ENCODE measurements at regions not wholly inside any gene's neighbourhood (a gene's known extent, or its start where the extent isn't known, plus 50 kb on each side); places are given as distances from the start of the nearest gene placed in this dataset.

DNA sequence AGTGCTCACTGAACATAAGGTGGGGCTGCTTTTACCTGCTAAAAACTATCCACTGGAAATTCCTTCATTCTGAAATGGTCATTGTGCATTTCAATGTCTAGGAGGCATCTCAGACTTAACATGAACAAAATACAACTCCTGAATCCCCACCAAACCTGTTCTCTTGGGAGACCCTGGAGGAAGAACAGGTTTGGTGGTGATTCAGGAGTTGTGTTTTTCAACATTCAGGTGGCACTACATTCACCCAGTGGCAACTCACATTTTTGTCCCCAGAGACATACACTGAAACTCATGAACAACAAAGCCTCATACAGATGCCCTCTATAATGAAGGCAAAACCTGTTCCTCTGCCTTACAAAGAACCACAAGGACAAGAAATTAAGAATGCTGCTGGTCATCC, 64.3 kb upstream of the CYP2D6 start:
- no peaks in the 10 kb centered on the region for H3K36me3 ChIP-seq (replicated peaks)
- H3K27ac ChIP-seq, result no peak overlapping the region
- H3K4me3 ChIP-seq (ENCODE audit: low read depth, low read length), result no peak overlapping the region
- no peaks in the 10 kb centered on the region for H3K27me3 ChIP-seq (replicated peaks)
- DNase-seq, result no peak
- in situ Hi-C loops (cut with HindIII; ENCODE audit: low pct_ligation_motif_present, low sequenced_read_pairs), result no loop called here
- TF ChIP-seq, protein P1, sequence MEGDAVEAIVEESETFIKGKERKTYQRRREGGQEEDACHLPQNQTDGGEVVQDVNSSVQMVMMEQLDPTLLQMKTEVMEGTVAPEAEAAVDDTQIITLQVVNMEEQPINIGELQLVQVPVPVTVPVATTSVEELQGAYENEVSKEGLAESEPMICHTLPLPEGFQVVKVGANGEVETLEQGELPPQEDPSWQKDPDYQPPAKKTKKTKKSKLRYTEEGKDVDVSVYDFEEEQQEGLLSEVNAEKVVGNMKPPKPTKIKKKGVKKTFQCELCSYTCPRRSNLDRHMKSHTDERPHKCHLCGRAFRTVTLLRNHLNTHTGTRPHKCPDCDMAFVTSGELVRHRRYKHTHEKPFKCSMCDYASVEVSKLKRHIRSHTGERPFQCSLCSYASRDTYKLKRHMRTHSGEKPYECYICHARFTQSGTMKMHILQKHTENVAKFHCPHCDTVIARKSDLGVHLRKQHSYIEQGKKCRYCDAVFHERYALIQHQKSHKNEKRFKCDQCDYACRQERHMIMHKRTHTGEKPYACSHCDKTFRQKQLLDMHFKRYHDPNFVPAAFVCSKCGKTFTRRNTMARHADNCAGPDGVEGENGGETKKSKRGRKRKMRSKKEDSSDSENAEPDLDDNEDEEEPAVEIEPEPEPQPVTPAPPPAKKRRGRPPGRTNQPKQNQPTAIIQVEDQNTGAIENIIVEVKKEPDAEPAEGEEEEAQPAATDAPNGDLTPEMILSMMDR (IDR thresholded peaks at IDR 0.05; ENCODE audit: low read depth, low read length, missing control alignments), result no peak

DNA sequence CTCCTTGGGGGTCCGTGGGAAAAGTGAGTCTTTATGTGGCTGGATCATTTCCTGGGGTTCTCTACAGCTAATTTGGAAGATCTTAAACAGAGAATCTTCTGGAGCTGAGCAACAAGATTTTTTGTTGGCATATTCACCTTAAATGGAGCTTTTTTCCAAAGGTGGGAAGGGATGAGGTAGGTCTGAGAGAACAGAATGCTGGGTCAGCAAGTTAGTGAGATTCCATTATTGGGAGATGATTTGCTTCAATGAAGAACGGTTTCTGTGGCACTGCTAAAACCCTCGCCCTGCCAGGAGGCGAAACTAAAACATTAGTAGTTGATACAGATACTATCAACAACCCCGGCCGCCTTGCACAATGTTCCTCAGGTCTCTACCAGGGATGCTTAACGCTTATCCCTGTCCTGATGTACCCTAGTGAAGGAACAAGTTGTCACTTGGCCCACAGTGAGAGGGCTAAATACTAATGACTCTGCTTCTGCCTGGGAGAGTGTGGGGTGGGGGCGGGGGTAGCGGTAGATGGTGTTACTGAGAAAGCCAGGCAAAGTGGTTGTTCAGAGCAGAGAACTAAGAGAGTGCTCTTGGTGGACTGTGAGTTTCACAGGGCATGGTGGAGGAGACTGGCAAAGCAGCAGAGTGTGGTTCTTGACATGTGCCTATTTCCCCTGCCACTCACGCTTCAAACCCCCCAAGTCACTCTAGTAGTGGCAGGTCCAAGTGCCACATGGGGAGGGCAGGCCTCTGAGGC, 63.7 kb upstream of the CYP2D6 start:
- Histone ChIP-seq H3K36me3 (replicated peaks) (no peaks in the 10 kb centered on the region), H3K27ac (no peak overlapping the region), H3K27me3 (replicated peaks) (no peaks in the 10 kb centered on the region), H3K4me3 (ENCODE audit: low read depth, low read length) (no peak overlapping the region)
- DNase-seq, result no peak
- in situ Hi-C loops (cut with HindIII; ENCODE audit: low pct_ligation_motif_present, low sequenced_read_pairs), result no loop called here
- TF ChIP-seq, protein P1 (IDR thresholded peaks at IDR 0.05; ENCODE audit: low read depth, low read length, missing control alignments), result no peak

DNA sequence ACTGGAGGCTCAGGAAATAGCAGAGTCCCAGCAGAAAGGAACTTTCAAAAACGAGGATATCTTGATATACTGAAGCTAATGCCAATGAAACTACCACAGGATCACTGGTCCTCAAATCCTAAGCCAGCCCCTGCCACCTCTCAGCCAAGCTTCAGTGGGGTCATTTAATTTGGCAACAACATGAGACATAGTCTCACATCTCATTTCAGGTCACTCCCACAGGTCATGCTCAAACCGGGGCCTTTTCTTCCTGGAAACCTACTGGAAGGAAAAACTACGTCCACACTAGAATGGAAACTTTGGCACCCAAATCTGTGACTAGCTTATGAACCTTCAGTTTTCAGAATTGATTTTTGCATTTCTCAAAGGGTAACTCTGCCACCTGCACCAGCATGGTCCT, 61.9 kb upstream of the CYP2D6 start:
- Histone ChIP-seq H3K27me3 (replicated peaks) (no peaks in the 10 kb centered on the region), H3K27ac (no peak overlapping the region), H3K36me3 (replicated peaks) (no peaks in the 10 kb centered on the region), H3K4me3 (ENCODE audit: low read depth, low read length) (no peak overlapping the region)
- in situ Hi-C loops (cut with HindIII; ENCODE audit: low pct_ligation_motif_present, low sequenced_read_pairs), result no loop called here
- TF ChIP-seq, protein P1 (IDR thresholded peaks at IDR 0.05; ENCODE audit: low read depth, low read length, missing control alignments), result no peak
- no peak for DNase-seq

DNA sequence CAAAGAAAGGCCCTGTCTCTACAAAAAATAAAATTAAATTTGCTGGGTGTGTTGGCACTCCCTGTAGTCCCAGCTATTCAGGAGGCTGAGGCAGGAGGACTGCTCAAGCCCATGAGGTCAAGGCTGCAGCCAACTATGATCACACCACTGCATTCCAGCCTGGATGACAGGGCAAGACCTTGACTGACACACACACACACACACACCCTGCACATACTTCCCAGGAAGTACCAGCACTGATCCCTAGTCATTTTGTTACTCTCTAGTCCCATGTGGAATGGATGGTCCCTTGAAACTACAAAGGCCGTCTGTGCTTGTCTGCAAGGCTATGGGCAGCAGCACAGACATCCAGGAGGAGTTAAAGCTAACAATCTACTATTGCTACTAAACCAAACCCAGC, 59.7 kb upstream of the CYP2D6 start:
- Histone ChIP-seq H3K36me3 (replicated peaks) (no peaks in the 10 kb centered on the region), H3K27ac (no peak overlapping the region), H3K27me3 (replicated peaks) (no peaks in the 10 kb centered on the region), H3K4me3 (ENCODE audit: low read depth, low read length) (no peak overlapping the region)
- no peak for DNase-seq
- TF ChIP-seq, protein P1 (IDR thresholded peaks at IDR 0.05; ENCODE audit: low read depth, low read length, missing control alignments), result no peak
- in situ Hi-C loops (cut with HindIII; ENCODE audit: low pct_ligation_motif_present, low sequenced_read_pairs), result no loop called here

DNA sequence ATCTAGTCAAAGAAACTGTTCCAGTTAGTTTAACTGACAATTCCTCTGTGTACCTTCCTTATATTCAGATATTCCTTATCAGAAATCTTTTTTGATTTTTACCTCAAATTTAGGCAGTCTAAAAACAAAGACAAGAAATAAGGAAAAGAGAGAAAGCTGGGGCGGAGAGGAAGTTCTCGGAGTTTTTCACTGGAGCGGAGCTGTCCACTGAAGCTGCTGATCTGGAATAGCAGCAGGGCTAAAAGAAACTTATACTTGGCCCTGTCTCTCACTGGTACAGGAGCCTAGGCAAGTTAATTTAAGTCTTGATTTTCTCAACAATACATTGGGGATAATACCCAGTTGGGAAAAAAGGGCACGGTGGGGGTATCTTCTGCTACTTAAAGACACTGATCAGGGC, 59.2 kb upstream of the CYP2D6 start:
- Histone ChIP-seq H3K4me3 (ENCODE audit: low read depth, low read length) (no peak overlapping the region), H3K27me3 (replicated peaks) (no peaks in the 10 kb centered on the region), H3K36me3 (replicated peaks) (no peaks in the 10 kb centered on the region), H3K27ac (no peak overlapping the region)
- in situ Hi-C loops (cut with HindIII; ENCODE audit: low pct_ligation_motif_present, low sequenced_read_pairs), result no loop called here
- TF ChIP-seq, protein P1 (IDR thresholded peaks at IDR 0.05; ENCODE audit: low read depth, low read length, missing control alignments), result no peak
- DNase-seq, result no peak

Measured in brain microvascular endothelial cell (primary cell).